K562 (cell line): ENCODE measurements at regions not wholly inside any gene's neighbourhood (a gene's known extent, or its start where the extent isn't known, plus 50 kb on each side); places are given as distances from the start of the nearest gene placed in this dataset.

ENCODE experiments used
- ATAC-seq: fragments of 200-7000 bp; cut with Tn5 transposase; 3 replicates; pipeline ENCODE4 v1.9.1; 2020; ENCODE audit warnings: moderate library complexity
- BruUV-seq: library from RNA; stranded (reverse); fragments of 400-500 nt; replicated peaks from 2 replicates; lab custom pipeline; 2021; lab: Mats Ljungman, UMichigan
- CTCF ChIA-PET: fragments of 300-600 bp; formaldehyde crosslinking; extraction: SDS; loops from one replicate; lab custom pipeline; 2021; ENCODE audit warnings: low intra/inter-chr PET ratio; lab: Yijun Ruan, JAX
- POLR2A ChIA-PET: fragments of 300-600, 350-650 bp; sonication (Branson Sonifier 250); formaldehyde crosslinking; extraction: SDS; loops from one replicate; lab custom pipeline; 2021; ENCODE audit warnings: antibody characterized with exemption, inconsistent platforms; lab: Yijun Ruan, JAX
- DNase-seq, 4 experiments: peaks; one replicate each; pipeline versions ENCODE4 v3.0.0 to v3.0.0-alpha.2; 2011 to 2018; ENCODE audit warnings: low spot score in 3 of 4, mixed read lengths in 3 of 4; ENCODE audit errors: extremely low read depth in 1 of 4
- FAIRE-seq: peaks from 2 replicates; lab custom pipeline; 2011; peaks lifted over from hg19 to GRCh38; lab: Jason Lieb, UNC
- H2AFZ ChIP-seq: 2 replicates; pipeline ENCODE4 v1.6.0; 2011; ENCODE audit warnings: low read depth, low read length, control low read depth, inconsistent platforms
- H3K27ac ChIP-seq: fragments of 200-600 bp; 3 replicates; pipeline ENCODE4 v1.8.0; 2011; ENCODE audit warnings: low read depth, mild to moderate bottlenecking, control low read depth, inconsistent platforms, low read length, moderate library complexity, mixed read lengths; ENCODE audit errors: extremely low read depth
- H3K27me3 ChIP-seq, 2 experiments: fragments of 300-600 bp in 1 of 2; 2 replicates in 1 of 2; 3 replicates in 1 of 2; pipeline versions ENCODE4 v1.6.0 to v1.8.0; 2011; ENCODE audit warnings: inconsistent platforms in 2 of 2, low read length in 2 of 2, mild to moderate bottlenecking in 1 of 2, mixed read lengths in 1 of 2, moderate library complexity in 1 of 2; ENCODE audit not compliant: control insufficient read depth in 2 of 2, insufficient read depth in 2 of 2
- H3K36me3 ChIP-seq: fragments of 300-600 bp; 3 replicates; pipeline ENCODE4 v1.8.0; 2011; ENCODE audit warnings: mild to moderate bottlenecking, low read length, inconsistent platforms; ENCODE audit not compliant: control insufficient read depth, insufficient read depth
- H3K4me1 ChIP-seq, 2 experiments: fragments of 200-600 bp in 1 of 2; replicated peaks in 1 of 2; 2 replicates in 1 of 2; 3 replicates in 1 of 2; pipeline versions ENCODE4 v1.5.1 to v1.8.0; 2011; ENCODE audit warnings: inconsistent platforms in 2 of 2, low read length in 2 of 2, mild to moderate bottlenecking in 1 of 2, mixed read lengths in 1 of 2, moderate library complexity in 1 of 2; ENCODE audit not compliant: control insufficient read depth in 2 of 2, insufficient read depth in 2 of 2
- H3K4me2 ChIP-seq: 2 replicates; pipeline ENCODE4 v1.6.1; 2011; ENCODE audit warnings: low read length, control low read depth, inconsistent platforms, mixed read lengths; ENCODE audit not compliant: insufficient read depth
- H3K4me3 ChIP-seq: fragments of 200-600 bp; sonication (generic), shearing (Covaris generic); 2 replicates; pipeline ENCODE4 v1.5.1; 2016; ENCODE audit warnings: control low read depth, inconsistent platforms
- H3K79me2 ChIP-seq: fragments of 200-600 bp; 3 replicates; pipeline ENCODE4 v1.8.0; 2011; ENCODE audit warnings: low read length, inconsistent platforms; ENCODE audit not compliant: control insufficient read depth, insufficient read depth
- H3K9ac ChIP-seq, 2 experiments: 2 replicates each; pipeline versions ENCODE4 v1.6.0 to v1.6.1; 2011; ENCODE audit warnings: low read depth in 2 of 2, low read length in 2 of 2, control low read depth in 1 of 2, inconsistent platforms in 1 of 2, mild to moderate bottlenecking in 1 of 2, mixed read lengths in 1 of 2; ENCODE audit not compliant: insufficient read depth in 1 of 2
- H3K9me1 ChIP-seq: one replicate; pipeline ENCODE4 v1.6.0; 2011; ENCODE audit warnings: inconsistent platforms, mild to moderate bottlenecking, low read length, moderate library complexity; ENCODE audit not compliant: control insufficient read depth, insufficient read depth
- H3K9me3 ChIP-seq: replicated peaks from 2 replicates; pipeline ENCODE4 v1.5.1; 2011; ENCODE audit warnings: low read depth, low read length, inconsistent platforms; ENCODE audit not compliant: control insufficient read depth, insufficient read depth
- H4K20me1 ChIP-seq: replicated peaks from 2 replicates; pipeline ENCODE4 v1.6.1; 2011; ENCODE audit warnings: low read length, inconsistent platforms, mixed read lengths; ENCODE audit not compliant: control insufficient read depth, insufficient read depth
- ATF6 ChIP-seq: sonication (generic); formaldehyde crosslinking; IDR thresholded peaks from 2 replicates; pipeline ENCODE4 v1.4.0; 2020; ENCODE audit warnings: mild to moderate bottlenecking, missing genetic modification reagents
- CEBPB ChIP-seq: fragments of 450-650 bp; IDR thresholded peaks from 2 replicates; pipeline ENCODE4 v1.6.1; 2016; ENCODE audit warnings: missing genetic modification characterization, missing compliant biosample characterization
- CHD4 ChIP-seq: fragments of 200-600 bp; sonication (generic); IDR thresholded peaks from 3 replicates; pipeline ENCODE4 v1.6.1; 2012; ENCODE audit warnings: low read depth, mild to moderate bottlenecking, mixed read lengths, low read length, inconsistent platforms; ENCODE audit not compliant: insufficient read depth, insufficient replicate concordance, poor library complexity, severe bottlenecking
- CUX1 ChIP-seq: fragments of 200-800 bp; sonication (Bioruptor generic); IDR thresholded peaks from 2 replicates; pipeline ENCODE4 v1.6.1; 2016; ENCODE audit warnings: missing genetic modification characterization, missing compliant biosample characterization
- FOXA1 ChIP-seq: fragments of 450-650 bp; IDR thresholded peaks from 2 replicates; pipeline ENCODE4 v1.6.1; 2016; ENCODE audit warnings: mild to moderate bottlenecking, borderline replicate concordance
- PRMT5 ChIP-seq: sonication (generic); formaldehyde crosslinking; IDR thresholded peaks from 2 replicates; pipeline ENCODE4 v1.5.0; 2020; ENCODE audit warnings: missing genetic modification reagents
- SMAD4 ChIP-seq: fragments of 250-450 bp; sonication (Bioruptor Pico); conservative IDR thresholded peaks from 2 replicates; pipeline ENCODE4 v1.8.0; 2021; ENCODE audit warnings: inconsistent platforms, mild to moderate bottlenecking, moderate library complexity
- WHSC1 ChIP-seq: IDR thresholded peaks from one replicate; pipeline ENCODE4 v1.6.1; 2012; ENCODE audit warnings: low read length, control low read depth, inconsistent platforms
- ZNF23 ChIP-seq: fragments of 250-450 bp; sonication (Bioruptor Pico); IDR thresholded peaks from 2 replicates; pipeline ENCODE4 v1.4.0; 2020; ENCODE audit warnings: mild to moderate bottlenecking
- ZNF586 ChIP-seq: fragments of 450-650 bp; formaldehyde crosslinking; conservative IDR thresholded peaks from 2 replicates; pipeline ENCODE4 v1.4.0; 2020; ENCODE audit warnings: mild to moderate bottlenecking, moderate library complexity
- WGBS: fragments of 100-300 bp; shearing (Covaris generic); methylation state at CpG from one replicate; pipeline ENCODE4 v1.1.6; 2016; ENCODE audit warnings: low coverage, mixed read lengths; ENCODE audit not compliant: insufficient coverage; ENCODE audit errors: missing lambda C conversion rate; 5-methylcytosine and 5-hydroxymethylcytosine counted together
- in situ Hi-C: fragments of 300-500 bp; cut with MboI; formaldehyde crosslinking; loops from 4 replicates; pipeline ENCODE4 v1.15.0; 2018; ENCODE audit warnings: inconsistent platforms, mixed read lengths
- intact Hi-C: fragments of 100-400 bp; cut with micrococcal nuclease; formaldehyde crosslinking; loops from 2 replicates; pipeline ENCODE4 v1.14.2; 2022
- TF ChIP-seq, protein P1 (sequence below): fragments of 450-650 bp; formaldehyde crosslinking; IDR thresholded peaks from 2 replicates; pipeline ENCODE4 v1.4.0; 2020; ENCODE audit warnings: mild to moderate bottlenecking, moderate library complexity
- TF ChIP-seq, protein P2 (sequence below): fragments of 250-450 bp; sonication (Bioruptor Pico); IDR thresholded peaks from 2 replicates; pipeline ENCODE4 v1.8.0; 2021; ENCODE audit warnings: moderate library complexity, mild to moderate bottlenecking, inconsistent platforms

DNA sequence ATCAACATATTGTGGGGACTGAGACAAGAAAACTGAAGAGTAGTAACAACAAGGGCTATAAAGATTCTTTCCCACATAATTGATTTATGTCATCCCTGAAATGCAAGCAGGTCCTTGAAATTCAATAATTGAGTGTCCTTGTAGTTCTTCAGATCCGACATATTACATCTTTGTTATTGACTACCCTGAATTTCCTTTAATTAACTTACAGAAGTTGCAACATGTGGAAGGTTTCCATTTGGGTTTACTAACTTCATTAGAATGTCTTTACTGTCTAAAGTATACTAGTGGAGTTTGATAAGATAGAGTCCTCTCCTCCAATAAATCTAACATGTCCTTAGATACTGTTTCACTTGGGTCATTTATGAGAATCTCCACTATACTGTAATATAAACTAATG is 951.8 kb downstream of the SLC6A15 start:
- Histone ChIP-seq H3K36me3 (no peaks in the 10 kb centered on the region), H3K9me1 (no peaks in the 10 kb centered on the region), H3K79me2 (no peaks in the 10 kb centered on the region), H3K4me1 (no peaks in the 10 kb centered on the region), H2AFZ (no peak overlapping the region), H3K9me3 (no peaks in the 10 kb centered on the region), H3K4me2 (no peak overlapping the region), H3K9ac (no peak overlapping the region), H3K27ac (no peak overlapping the region)
- no TSS peak for BruUV-seq
- intact Hi-C loops: no loop called here
- ChIA-PET POLR2A (no interaction called here), CTCF (no interaction called here)
- 0% methylated on average over 1 of the region's 1 CpG for WGBS
- no peak for DNase-seq
- FAIRE-seq: no peak
- no peak for TF ChIP-seq SMAD4 (CRISPR knock-in tag)
- TF ChIP-seq ZNF23 (CRISPR knock-in tag): no peak
- TF ChIP-seq ATF6 (CRISPR knock-in tag): no peak
- no peak for TF ChIP-seq FOXA1
- no peak for TF ChIP-seq CUX1 (CRISPR knock-in tag)
- no peak for TF ChIP-seq WHSC1
- no peak for TF ChIP-seq ZNF586
- TF ChIP-seq, protein P1, sequence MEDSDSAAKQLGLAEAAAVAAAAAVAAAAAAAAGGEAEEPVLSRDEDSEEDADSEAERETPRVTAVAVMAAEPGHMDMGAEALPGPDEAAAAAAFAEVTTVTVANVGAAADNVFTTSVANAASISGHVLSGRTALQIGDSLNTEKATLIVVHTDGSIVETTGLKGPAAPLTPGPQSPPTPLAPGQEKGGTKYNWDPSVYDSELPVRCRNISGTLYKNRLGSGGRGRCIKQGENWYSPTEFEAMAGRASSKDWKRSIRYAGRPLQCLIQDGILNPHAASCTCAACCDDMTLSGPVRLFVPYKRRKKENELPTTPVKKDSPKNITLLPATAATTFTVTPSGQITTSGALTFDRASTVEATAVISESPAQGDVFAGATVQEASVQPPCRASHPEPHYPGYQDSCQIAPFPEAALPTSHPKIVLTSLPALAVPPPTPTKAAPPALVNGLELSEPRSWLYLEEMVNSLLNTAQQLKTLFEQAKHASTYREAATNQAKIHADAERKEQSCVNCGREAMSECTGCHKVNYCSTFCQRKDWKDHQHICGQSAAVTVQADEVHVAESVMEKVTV (CRISPR knock-in tag): no peak
- no peak for TF ChIP-seq CHD4
- TF ChIP-seq PRMT5 (CRISPR knock-in tag): no peak
- TF ChIP-seq, protein P2, sequence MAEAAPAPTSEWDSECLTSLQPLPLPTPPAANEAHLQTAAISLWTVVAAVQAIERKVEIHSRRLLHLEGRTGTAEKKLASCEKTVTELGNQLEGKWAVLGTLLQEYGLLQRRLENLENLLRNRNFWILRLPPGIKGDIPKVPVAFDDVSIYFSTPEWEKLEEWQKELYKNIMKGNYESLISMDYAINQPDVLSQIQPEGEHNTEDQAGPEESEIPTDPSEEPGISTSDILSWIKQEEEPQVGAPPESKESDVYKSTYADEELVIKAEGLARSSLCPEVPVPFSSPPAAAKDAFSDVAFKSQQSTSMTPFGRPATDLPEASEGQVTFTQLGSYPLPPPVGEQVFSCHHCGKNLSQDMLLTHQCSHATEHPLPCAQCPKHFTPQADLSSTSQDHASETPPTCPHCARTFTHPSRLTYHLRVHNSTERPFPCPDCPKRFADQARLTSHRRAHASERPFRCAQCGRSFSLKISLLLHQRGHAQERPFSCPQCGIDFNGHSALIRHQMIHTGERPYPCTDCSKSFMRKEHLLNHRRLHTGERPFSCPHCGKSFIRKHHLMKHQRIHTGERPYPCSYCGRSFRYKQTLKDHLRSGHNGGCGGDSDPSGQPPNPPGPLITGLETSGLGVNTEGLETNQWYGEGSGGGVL (CRISPR knock-in tag): no peak
- TF ChIP-seq CEBPB (tag): no peak
- TF ChIP-seq, all 486 proteins: peak for 0
- no peaks in the 10 kb centered on the region for H4K20me1 ChIP-seq
- in situ Hi-C loops: no loop called here
- no peak overlapping the region for H3K4me3 ChIP-seq
- ATAC-seq: no peak
- H3K27me3 ChIP-seq: no peaks in the 10 kb centered on the region
